GM04504 (cell line): ENCODE measurements at regions not wholly inside any gene's neighbourhood (a gene's known extent, or its start where the extent isn't known, plus 50 kb on each side); places are given as distances from the start of the nearest gene placed in this dataset.

Experiments
- DNase-seq: peaks from one replicate; pipeline ENCODE4 v3.0.0-alpha.2; 2012; ENCODE audit warnings: low read depth

DNA sequence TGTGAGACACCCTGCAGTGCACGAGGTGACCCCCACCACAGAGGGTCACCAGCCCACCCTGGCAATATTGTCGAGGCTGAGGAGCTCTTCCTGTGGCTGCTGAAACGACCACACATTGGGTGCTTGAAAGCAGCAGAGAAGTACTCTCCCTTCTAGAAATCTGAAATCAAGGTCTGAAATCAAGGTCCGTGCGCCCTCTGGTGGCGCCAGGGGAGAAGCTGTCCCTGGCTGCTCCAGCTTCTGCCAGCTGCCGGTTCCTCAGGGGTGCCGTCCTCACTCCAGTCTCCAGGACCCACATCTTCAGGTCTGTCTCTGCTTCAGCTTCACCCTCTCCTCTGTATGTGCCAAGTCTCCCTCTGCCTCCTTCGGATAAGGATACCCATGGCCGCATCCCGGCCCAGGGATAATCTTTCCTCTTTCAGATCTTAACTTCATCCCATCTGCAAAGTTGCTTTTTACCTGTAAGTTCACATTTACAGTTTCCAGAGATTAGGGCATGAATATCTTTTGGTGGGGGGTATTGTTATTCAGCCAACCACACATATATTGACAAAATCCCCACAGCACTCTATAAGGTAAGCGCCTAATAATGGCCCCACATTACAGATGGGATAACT lies 108.3 kb upstream of the PHACTR3 start:
- peak; percentile 27 for DNase-seq

DNA sequence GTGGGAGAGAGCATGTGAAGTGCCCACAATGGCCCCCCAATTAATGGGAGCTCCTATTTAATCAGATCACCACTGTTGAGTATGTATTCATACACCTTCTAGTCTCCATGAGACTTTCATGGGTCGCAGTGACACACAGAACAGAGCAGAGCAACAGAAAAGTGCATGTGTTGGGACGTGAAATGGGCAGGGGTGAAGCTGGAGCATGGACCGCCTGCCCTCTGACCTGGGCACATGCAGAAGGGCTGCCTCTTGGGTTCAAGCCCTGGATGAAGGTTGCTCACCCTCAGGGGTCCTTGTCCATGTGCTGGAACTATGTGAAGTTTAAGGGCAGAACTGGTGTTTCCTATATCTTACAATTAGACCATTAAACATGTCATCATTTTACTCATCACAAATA lies 106.0 kb upstream of the PHACTR3 start:
- no peak for DNase-seq

GRCh38 chr20:59499863-59500262 lies 104.5 kb upstream of the PHACTR3 start:
- DNase-seq, result no peak

DNA sequence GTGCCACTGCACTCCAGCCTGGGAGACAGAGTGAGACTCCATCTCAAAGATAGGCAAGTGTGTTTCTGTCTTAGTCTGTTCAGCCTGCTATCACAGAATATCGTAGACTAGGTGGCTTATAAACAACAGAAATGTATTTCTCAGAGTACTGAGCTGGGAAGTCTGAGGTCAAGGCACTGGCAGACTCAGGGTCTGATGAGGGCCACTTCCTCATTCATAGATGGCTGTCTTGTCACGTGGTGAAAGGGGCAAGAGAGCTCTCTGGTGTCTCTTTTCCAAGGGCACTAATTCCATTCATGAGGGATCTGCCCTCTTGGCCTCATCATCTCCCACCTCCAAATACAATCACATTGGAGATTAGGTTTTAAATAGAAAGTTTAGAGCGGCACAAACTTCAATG lies 95.6 kb upstream of the PHACTR3 start:
- no peak for DNase-seq

DNA sequence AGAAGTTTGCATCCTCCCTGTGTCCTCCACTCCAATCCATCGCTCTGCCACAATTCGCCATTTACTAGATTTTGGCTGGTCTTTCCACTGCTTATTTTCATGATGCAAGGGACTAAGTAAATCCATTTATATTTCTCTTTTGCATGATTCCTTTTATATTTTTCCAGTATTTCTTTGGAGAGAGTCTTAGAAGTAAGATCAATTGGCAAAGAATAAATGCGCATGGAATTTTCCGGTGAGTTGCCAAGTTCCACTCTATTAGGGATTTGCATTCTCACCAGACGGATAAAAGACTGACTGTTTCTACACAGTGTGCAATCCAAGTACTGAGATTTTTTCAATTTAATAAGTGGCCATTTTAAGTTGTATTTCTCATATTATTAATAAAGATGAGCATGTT lies 91.7 kb upstream of the PHACTR3 start:
- no peak for DNase-seq

DNA sequence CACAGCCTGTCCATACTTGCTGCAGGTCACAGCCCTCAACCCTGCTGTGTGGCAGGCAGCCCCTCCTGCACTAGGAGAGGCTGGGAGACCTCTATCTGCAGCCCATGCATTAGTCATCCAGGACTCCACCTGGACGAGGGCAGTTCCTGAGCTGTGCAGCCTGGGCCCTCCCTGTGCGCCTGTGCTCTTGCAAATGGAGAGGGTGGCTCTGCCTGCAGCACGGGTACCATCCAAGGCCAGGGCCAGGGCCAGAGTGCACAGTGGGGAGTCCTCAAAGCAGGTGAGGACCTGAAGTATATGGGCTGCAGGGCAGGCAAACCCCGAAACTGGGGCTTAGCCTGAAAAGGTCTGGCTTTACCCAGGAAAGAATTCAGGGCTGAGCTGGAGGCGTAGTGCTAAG lies 89.8 kb upstream of the PHACTR3 start:
- no peak for DNase-seq

DNA sequence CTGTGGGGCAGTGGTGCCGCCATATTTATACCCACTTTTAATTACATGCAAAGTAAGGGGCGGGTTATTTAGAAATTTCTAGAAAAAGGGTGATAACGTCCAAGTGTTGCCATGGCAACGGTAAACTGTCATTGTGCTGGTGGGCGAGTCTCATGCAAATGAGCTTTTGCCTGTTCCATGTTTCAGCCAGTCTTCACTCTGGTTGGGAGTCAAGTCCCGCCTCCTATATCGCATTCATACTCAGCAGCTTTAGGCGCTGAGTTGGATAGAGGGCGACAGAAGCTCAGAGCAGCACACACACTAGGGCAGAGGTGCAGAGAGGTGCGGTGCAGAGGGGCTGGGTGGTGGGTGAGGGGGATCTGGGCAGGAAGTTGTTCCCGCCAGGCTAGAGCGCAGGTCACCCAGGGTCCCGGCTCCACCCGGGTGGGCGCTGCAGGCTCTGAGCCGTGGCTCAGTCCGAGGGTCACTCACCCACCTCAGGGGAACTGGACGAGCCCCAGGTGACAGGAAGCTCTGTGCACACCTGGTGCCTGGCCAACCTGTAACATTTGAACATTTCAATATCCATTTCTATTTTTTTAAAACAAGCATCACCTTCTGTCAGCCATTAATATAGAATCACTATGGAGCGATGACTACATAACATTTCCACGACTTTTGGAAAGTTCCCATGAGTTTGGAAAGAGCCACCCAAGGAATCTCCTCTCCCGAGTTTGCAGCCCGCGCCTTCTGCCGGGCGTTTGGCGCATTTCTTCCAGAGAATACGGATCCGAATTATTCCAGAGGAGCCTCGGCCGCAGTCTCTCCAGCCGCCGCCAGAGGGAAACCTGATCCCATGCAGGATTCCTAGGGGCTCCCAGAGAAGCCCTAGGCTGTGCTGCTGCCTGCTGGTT lies 89.1 kb upstream of the PHACTR3 start:
- DNase-seq, result peak; percentile 30

- no peak for DNase-seq
Observed at GRCh38 chr20:59515906-59516209, 88.5 kb upstream of the PHACTR3 start.

GRCh38 chr20:59518881-59519706 lies 85.2 kb upstream of the PHACTR3 start:
- DNase-seq, result peak; percentile 17

GRCh38 chr20:59519707-59520014 lies 84.7 kb upstream of the PHACTR3 start:
- DNase-seq, result no peak

GRCh38 chr20:59520814-59521213 lies 83.5 kb upstream of the PHACTR3 start:
- no peak for DNase-seq

GRCh38 chr20:59525500-59526241 lies 78.7 kb upstream of the PHACTR3 start:
- DNase-seq, result peak; percentile 4

DNA sequence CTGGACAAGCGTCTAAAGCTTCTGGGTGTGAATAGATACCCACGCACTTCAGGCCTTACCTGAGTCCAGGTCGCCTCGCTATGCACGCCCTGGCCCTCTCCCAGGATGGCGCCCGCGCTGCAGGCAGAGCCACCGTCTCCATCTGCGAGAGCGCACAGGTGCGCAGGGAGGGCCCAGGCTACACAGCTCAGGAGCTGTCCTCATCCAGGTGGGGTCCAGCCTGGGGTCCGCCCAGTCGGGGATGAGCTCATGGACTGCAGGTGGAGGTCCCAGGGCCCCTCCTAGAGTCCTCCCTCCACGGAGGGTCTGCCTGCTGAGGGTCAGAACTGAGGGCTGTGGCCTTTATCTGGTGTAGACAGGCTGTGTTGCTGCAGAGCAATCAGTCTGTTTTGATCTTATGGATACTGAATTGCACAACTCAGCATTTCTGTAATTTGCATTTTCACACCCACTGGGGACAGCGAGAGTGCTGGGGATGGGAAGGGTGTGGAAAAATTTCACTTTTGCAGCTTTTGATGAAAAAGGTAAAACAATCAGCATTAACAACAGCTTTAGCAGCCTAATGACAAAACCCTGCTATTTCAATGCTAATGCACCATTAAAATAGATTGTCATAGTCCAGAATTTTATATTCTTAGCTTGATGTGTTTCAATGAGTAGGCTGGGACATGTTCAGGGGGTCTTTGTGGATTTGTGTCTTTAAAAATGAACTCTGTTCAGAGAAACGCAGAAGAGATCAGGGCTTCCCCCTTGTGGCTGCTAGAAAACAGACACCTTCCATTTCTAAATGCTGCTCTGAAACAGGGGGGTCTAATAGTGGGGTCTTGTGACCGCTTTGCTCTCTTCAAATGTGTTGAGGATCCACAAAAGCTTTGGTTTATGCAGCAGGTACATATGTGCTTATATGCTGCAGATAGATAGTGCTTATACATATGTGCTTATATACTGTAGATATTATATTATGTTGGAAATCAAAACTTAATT lies 77.8 kb upstream of the PHACTR3 start:
- no peak for DNase-seq

GRCh38 chr20:59530782-59531181 lies 73.6 kb upstream of the PHACTR3 start:
- no peak for DNase-seq

- no peak for DNase-seq
Observed at GRCh38 chr20:59537991-59538390, 66.3 kb upstream of the PHACTR3 start.

GRCh38 chr20:59547596-59547995 lies 56.7 kb upstream of the PHACTR3 start:
- DNase-seq, result no peak
